C4-2B (cell line): ENCODE measurements at regions not wholly inside any gene's neighbourhood (a gene's known extent, or its start where the extent isn't known, plus 50 kb on each side); places are given as distances from the start of the nearest gene placed in this dataset.

Experiments
- ZFX ChIP-seq: fragments of 450-650 bp; IDR thresholded peaks from 2 replicates; pipeline ENCODE4 v1.6.1; 2017
- TF ChIP-seq, protein P1 (sequence below): fragments of 450-650 bp; conservative IDR thresholded peaks from 2 replicates; pipeline ENCODE4 v1.5.1; 2017; ENCODE audit warnings: mild to moderate bottlenecking

GRCh38 chr13:56317841-56318240 is 822.9 kb upstream of the PRR20A start:
- TF ChIP-seq, protein P1, sequence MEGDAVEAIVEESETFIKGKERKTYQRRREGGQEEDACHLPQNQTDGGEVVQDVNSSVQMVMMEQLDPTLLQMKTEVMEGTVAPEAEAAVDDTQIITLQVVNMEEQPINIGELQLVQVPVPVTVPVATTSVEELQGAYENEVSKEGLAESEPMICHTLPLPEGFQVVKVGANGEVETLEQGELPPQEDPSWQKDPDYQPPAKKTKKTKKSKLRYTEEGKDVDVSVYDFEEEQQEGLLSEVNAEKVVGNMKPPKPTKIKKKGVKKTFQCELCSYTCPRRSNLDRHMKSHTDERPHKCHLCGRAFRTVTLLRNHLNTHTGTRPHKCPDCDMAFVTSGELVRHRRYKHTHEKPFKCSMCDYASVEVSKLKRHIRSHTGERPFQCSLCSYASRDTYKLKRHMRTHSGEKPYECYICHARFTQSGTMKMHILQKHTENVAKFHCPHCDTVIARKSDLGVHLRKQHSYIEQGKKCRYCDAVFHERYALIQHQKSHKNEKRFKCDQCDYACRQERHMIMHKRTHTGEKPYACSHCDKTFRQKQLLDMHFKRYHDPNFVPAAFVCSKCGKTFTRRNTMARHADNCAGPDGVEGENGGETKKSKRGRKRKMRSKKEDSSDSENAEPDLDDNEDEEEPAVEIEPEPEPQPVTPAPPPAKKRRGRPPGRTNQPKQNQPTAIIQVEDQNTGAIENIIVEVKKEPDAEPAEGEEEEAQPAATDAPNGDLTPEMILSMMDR: no peak
- no peak for TF ChIP-seq ZFX
